IMR-90 (cell line): ENCODE measurements at regions not wholly inside any gene's neighbourhood (a gene's known extent, or its start where the extent isn't known, plus 50 kb on each side); places are given as distances from the start of the nearest gene placed in this dataset.

Experiments used
- CHD1 ChIP-seq: IDR thresholded peaks from 2 replicates; pipeline ENCODE4 v1.6.1; 2012; ENCODE audit warnings: low read depth, low read length, improper control_type of control experiment
- CTCF ChIP-seq: conservative IDR thresholded peaks from 2 replicates; pipeline ENCODE4 v1.5.1; 2012; ENCODE audit warnings: mild to moderate bottlenecking, low read depth, low read length, improper control_type of control experiment

- TF ChIP-seq CTCF (no peak), CHD1 (no peak)
Observed at GRCh38 chr5:135239453-135240282, 159.4 kb downstream of the MACROH2A1 start (continued).
